ENCODE measurements at regions not wholly inside any gene's neighbourhood (a gene's known extent, or its start where the extent isn't known, plus 50 kb on each side); places are given as distances from the start of the nearest gene placed in this dataset.

DNA sequence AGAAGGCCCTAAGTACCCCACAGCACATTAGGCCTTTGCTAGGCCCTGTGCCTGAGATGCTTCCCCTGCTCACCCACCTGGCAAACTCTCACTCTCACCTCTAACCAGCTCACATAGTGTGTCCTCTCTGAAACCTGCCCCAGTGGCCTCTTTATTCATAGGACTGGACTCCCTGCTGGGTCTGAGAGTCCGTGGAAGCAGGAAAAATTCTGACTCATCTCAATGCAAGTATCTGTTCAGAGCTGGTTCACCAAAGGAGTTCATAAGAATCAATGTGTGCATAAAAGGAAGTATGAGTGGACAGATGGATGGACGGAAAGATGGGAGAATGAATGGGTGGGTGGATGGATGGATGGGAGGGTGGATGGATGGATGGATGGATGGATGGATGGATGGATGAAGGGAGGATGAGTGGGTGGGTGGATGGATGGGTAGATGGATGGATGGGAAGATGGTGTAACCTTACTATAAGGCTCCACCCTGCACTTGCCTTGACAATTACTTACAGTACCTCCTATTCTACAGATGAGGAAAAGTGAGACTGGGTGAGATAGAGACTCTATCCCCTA is 111.2 kb upstream of the ZMIZ1 start:
- ChIA-PET POLR2A (no interaction called here), CTCF (no interaction called here)
- no peaks in the 10 kb centered on the region for H3K9me3 Mint-ChIP-seq
- H3K4me1 Mint-ChIP-seq, result no peaks in the 10 kb centered on the region
- no peaks in the 10 kb centered on the region for H3K27me3 ChIP-seq (ENCODE audit: insufficient read depth, low read length, poor library complexity, severe bottlenecking)
- no peak overlapping the region for H3K4me3 ChIP-seq (ENCODE audit: low read length)
- no peaks in the 10 kb centered on the region for H3K27me3 Mint-ChIP-seq
- no peaks in the 10 kb centered on the region for H3K36me3 ChIP-seq (ENCODE audit: insufficient read depth, low read length)
- no peaks in the 10 kb centered on the region for H3K4me1 ChIP-seq (ENCODE audit: insufficient read depth, low read length)
- no peak overlapping the region for H3K27ac ChIP-seq (ENCODE audit: low read depth, low read length)
- H3K27ac Mint-ChIP-seq, result peak overlapping the region in 2 of 8 donors; percentile 3 to 43
- no peaks in the 10 kb centered on the region for H3K36me3 Mint-ChIP-seq
- no peak for DNase-seq
- no peaks in the 10 kb centered on the region for H3K9me3 ChIP-seq (ENCODE audit: low read length)
- no peak overlapping the region for H3K4me3 Mint-ChIP-seq

DNA sequence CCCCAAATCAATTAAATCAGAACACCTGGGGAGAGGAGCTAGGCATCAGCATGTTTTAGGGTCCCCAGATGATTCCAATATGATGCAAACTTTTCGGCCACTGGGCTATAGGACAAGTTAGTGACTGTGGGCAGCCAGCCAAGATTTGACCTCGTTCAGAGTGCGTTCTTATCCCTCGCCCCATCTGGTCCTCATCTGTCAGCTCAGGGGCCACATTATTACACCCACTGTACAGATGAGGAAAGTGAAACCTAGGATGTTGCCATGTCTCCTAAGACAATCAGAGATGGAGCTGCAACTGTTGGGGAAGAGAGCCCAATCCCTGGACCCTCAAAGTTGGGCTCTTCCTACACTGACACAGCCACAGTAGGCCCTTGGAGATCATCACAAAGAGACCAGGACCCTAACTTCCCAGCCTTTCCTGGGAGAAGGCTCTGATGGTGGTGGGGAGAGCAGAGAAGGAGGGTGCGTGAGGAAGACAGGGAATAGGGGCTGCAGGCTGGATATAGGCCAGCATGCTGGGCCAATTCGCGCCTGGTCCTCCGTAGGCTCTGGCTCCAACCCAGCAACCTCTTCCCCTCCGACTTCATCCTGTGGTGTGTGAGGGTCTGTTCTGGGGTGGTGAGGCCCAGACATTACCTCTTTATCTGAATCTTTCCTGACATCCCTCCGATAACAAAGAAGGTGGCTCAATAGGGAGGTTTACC is 109.4 kb upstream of the ZMIZ1 start:
- H3K27ac Mint-ChIP-seq, result peak overlapping the region in 1 of 8 donors; percentile 61
- Histone ChIP-seq H3K36me3 (ENCODE audit: insufficient read depth, low read length) (no peaks in the 10 kb centered on the region), H3K27ac (ENCODE audit: low read depth, low read length) (no peak overlapping the region), H3K4me3 (ENCODE audit: low read length) (no peak overlapping the region), H3K9me3 (ENCODE audit: low read length) (no peaks in the 10 kb centered on the region), H3K4me1 (ENCODE audit: insufficient read depth, low read length) (no peaks in the 10 kb centered on the region), H3K27me3 (ENCODE audit: insufficient read depth, low read length, poor library complexity, severe bottlenecking) (no peaks in the 10 kb centered on the region)
- H3K27me3 Mint-ChIP-seq, result no peaks in the 10 kb centered on the region
- no peaks in the 10 kb centered on the region for H3K36me3 Mint-ChIP-seq
- CTCF ChIA-PET, result interaction anchor here (1.2 kb wide), 1 partner anchor 88 kb away, joined by 3 read pairs; no protein-coding TSS in a partner anchor
- no peaks in the 10 kb centered on the region for H3K4me1 Mint-ChIP-seq
- POLR2A ChIA-PET, result no interaction called here
- H3K4me3 Mint-ChIP-seq, result no peak overlapping the region
- DNase-seq, result no peak
- H3K9me3 Mint-ChIP-seq, result no peaks in the 10 kb centered on the region

- ChIA-PET POLR2A (no interaction called here), CTCF (no interaction called here)
- Histone ChIP-seq H3K27ac (ENCODE audit: low read depth, low read length) (no peak overlapping the region), H3K9me3 (ENCODE audit: low read length) (no peaks in the 10 kb centered on the region), H3K36me3 (ENCODE audit: insufficient read depth, low read length) (no peaks in the 10 kb centered on the region), H3K4me3 (ENCODE audit: low read length) (no peak overlapping the region), H3K4me1 (ENCODE audit: insufficient read depth, low read length) (no peaks in the 10 kb centered on the region), H3K27me3 (ENCODE audit: insufficient read depth, low read length, poor library complexity, severe bottlenecking) (no peaks in the 10 kb centered on the region)
- Mint-ChIP-seq H3K27ac (peak overlapping the region in 1 of 8 donors; percentile 61), H3K36me3 (no peaks in the 10 kb centered on the region), H3K9me3 (no peaks in the 10 kb centered on the region), H3K27me3 (no peaks in the 10 kb centered on the region), H3K4me3 (no peak overlapping the region), H3K4me1 (no peaks in the 10 kb centered on the region)
- DNase-seq, result no peak
These were observed 108.9 kb upstream of the ZMIZ1 start for GRCh38 chr10:78959924-78960285.

DNA sequence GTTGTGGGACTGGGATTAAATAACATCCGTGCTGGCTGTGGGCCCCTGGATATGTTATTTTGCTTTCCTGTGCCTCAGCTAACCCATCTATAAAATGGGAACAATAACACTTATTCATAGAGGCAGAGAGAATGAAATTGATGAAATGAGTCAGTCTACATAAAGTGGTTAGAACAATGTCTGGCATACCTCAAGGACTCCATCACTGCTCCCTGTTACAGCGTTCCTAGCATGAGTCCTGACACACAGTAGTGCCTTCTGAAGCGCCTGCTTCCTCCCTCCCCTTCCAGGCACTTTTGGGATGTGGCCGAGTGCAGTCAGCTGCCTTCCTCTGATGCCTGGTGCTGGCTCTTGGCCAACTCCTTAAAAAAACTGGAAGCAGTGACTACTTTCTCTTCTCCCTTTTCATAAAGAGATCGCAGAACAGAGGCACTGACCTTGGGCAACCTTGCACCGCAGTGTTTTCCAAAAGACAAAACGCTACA is 108.4 kb upstream of the ZMIZ1 start:
- H3K36me3 ChIP-seq (ENCODE audit: insufficient read depth, low read length), result no peaks in the 10 kb centered on the region
- H3K36me3 Mint-ChIP-seq, result no peaks in the 10 kb centered on the region
- H3K27me3 ChIP-seq (ENCODE audit: insufficient read depth, low read length, poor library complexity, severe bottlenecking), result no peaks in the 10 kb centered on the region
- H3K9me3 Mint-ChIP-seq, result no peaks in the 10 kb centered on the region
- peak overlapping the region in 1 of 8 donors; percentile 17 for H3K27ac Mint-ChIP-seq
- no peaks in the 10 kb centered on the region for H3K4me1 Mint-ChIP-seq
- ChIA-PET CTCF (no interaction called here), POLR2A (no interaction called here)
- no peaks in the 10 kb centered on the region for H3K9me3 ChIP-seq (ENCODE audit: low read length)
- no peaks in the 10 kb centered on the region for H3K27me3 Mint-ChIP-seq
- H3K4me1 ChIP-seq (ENCODE audit: insufficient read depth, low read length), result no peaks in the 10 kb centered on the region
- no peak overlapping the region for H3K4me3 Mint-ChIP-seq
- no peak overlapping the region for H3K27ac ChIP-seq (ENCODE audit: low read depth, low read length)
- DNase-seq, result no peak
- H3K4me3 ChIP-seq (ENCODE audit: low read length), result no peak overlapping the region

DNA sequence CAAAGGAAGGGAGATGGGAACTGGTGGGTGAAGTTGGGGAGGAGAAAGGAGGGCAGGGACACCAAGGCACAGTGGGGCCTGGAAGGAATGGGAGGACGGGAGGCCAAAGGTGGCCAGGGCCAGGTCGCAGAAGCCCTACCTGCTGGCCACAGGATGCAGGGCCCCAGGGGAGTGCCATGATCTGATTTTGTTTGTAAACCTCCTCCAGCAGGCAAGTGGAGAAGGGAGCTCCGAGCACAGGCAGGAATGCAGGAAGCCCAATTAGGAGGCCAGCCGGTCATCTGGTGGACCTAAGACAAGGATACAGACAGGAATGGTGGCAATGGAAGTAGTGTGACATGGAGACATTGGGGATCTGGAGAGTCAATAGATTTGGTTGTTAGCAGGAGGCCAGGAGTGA is 107.0 kb upstream of the ZMIZ1 start:
- no peak overlapping the region for H3K27ac ChIP-seq (ENCODE audit: low read depth, low read length)
- H3K36me3 ChIP-seq (ENCODE audit: insufficient read depth, low read length), result no peaks in the 10 kb centered on the region
- DNase-seq, result no peak
- H3K4me1 ChIP-seq (ENCODE audit: insufficient read depth, low read length), result no peaks in the 10 kb centered on the region
- H3K4me3 ChIP-seq (ENCODE audit: low read length), result no peak overlapping the region
- Mint-ChIP-seq H3K27ac (peak overlapping the region in 1 of 8 donors; percentile 64), H3K9me3 (no peaks in the 10 kb centered on the region), H3K4me1 (no peaks in the 10 kb centered on the region), H3K4me3 (no peak overlapping the region), H3K36me3 (no peaks in the 10 kb centered on the region), H3K27me3 (no peaks in the 10 kb centered on the region)
- CTCF ChIA-PET, result no interaction called here
- H3K27me3 ChIP-seq (ENCODE audit: insufficient read depth, low read length, poor library complexity, severe bottlenecking), result no peaks in the 10 kb centered on the region
- POLR2A ChIA-PET, result no interaction called here
- H3K9me3 ChIP-seq (ENCODE audit: low read length), result no peaks in the 10 kb centered on the region

GRCh38 chr10:78963074-78964034 is 105.4 kb upstream of the ZMIZ1 start:
- H3K27me3 Mint-ChIP-seq, result no peaks in the 10 kb centered on the region
- H3K4me3 Mint-ChIP-seq, result no peak overlapping the region
- H3K36me3 Mint-ChIP-seq, result no peaks in the 10 kb centered on the region
- CTCF ChIA-PET, result interaction anchor here (1.2 kb wide), 1 partner anchor 10 kb away, joined by 3 read pairs; no protein-coding TSS in a partner anchor
- Histone ChIP-seq H3K27ac (ENCODE audit: low read depth, low read length) (no peak overlapping the region), H3K4me3 (ENCODE audit: low read length) (no peak overlapping the region), H3K4me1 (ENCODE audit: insufficient read depth, low read length) (no peaks in the 10 kb centered on the region), H3K9me3 (ENCODE audit: low read length) (no peaks in the 10 kb centered on the region), H3K27me3 (ENCODE audit: insufficient read depth, low read length, poor library complexity, severe bottlenecking) (no peaks in the 10 kb centered on the region), H3K36me3 (ENCODE audit: insufficient read depth, low read length) (no peaks in the 10 kb centered on the region)
- POLR2A ChIA-PET, result no interaction called here
- H3K9me3 Mint-ChIP-seq, result no peaks in the 10 kb centered on the region
- no peaks in the 10 kb centered on the region for H3K4me1 Mint-ChIP-seq
- no peak for DNase-seq
- H3K27ac Mint-ChIP-seq, result no peak overlapping the region

DNA sequence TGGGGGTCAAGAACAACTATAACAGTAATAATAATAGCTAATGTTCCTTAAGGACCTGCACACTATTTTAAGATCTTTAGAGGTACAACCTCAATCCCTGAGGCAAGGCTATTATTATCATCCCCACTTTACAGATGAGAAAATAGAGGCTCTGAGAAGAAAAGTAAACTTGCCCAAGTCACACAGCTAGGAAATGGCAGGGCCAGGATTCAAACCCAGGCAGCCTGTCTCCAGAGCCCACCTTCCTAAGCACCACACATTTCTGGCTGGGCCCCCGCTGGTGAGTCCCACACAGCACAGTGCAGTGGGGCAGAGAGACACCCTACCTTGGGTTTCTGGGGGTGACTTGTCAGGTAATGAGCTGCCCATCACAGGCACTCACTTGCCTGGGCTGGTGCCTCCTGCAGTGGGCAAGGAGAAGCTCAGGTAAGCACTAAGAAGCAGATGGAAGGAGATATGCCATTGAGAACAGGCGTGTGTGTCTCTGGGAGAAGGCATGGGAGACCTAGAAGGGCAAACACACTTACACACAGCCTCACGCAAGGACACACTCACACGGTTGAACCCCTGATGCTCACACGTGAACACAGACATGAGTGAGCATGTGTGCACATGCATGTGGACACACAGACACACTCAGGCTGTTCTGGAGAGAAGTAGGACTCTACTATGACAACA is 104.4 kb upstream of the ZMIZ1 start:
- no peak overlapping the region for H3K27ac Mint-ChIP-seq
- no peak for DNase-seq
- H3K4me1 ChIP-seq (ENCODE audit: insufficient read depth, low read length), result no peaks in the 10 kb centered on the region
- no peaks in the 10 kb centered on the region for H3K4me1 Mint-ChIP-seq
- POLR2A ChIA-PET, result no interaction called here
- no peak overlapping the region for H3K27ac ChIP-seq (ENCODE audit: low read depth, low read length)
- no peaks in the 10 kb centered on the region for H3K36me3 ChIP-seq (ENCODE audit: insufficient read depth, low read length)
- H3K9me3 ChIP-seq (ENCODE audit: low read length), result no peaks in the 10 kb centered on the region
- H3K4me3 Mint-ChIP-seq, result no peak overlapping the region
- CTCF ChIA-PET, result no interaction called here
- H3K36me3 Mint-ChIP-seq, result no peaks in the 10 kb centered on the region
- no peaks in the 10 kb centered on the region for H3K27me3 Mint-ChIP-seq
- no peak overlapping the region for H3K4me3 ChIP-seq (ENCODE audit: low read length)
- H3K27me3 ChIP-seq (ENCODE audit: insufficient read depth, low read length, poor library complexity, severe bottlenecking), result no peaks in the 10 kb centered on the region
- no peaks in the 10 kb centered on the region for H3K9me3 Mint-ChIP-seq

All from CD8-positive, alpha-beta memory T cell (primary cell).